Activated naive CD4-positive, alpha-beta T cell treated with anti-CD3 and anti-CD28 coated beads, Interleukin-2, amount 50 U/mL, for 16 hours (primary cell): ENCODE measurements at regions not wholly inside any gene's neighbourhood (a gene's known extent, or its start where the extent isn't known, plus 50 kb on each side); places are given as distances from the start of the nearest gene placed in this dataset.
"Not testable (repeated sequence)": the region's sequence is repeated elsewhere in the genome, so short reads cannot be mapped to it uniquely, and the experiment has no call there.

ENCODE experiments used
- DNase-seq: peaks from one replicate; pipeline ENCODE4 v3.0.0-alpha.2; 2020

DNA sequence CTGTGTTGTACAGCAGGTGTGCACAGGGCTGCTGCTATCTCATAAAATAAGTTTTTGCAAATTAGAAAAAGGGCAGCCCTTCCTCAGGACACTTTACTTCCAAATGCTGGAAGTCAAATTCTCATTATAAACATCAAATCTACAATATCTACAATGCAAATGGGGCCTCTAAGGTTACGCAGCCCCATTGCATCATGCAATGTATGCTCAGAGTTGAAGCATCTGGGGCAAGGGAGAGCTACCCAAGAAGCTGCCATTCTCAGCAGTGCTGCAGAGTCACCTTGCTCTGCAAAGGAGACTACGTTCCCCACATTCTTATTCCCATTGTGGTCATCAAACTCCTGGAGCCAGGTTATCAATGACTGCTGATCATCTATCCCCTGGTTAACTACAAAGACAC, 208.9 kb upstream of the POGK start:
- DNase-seq = no peak

DNA sequence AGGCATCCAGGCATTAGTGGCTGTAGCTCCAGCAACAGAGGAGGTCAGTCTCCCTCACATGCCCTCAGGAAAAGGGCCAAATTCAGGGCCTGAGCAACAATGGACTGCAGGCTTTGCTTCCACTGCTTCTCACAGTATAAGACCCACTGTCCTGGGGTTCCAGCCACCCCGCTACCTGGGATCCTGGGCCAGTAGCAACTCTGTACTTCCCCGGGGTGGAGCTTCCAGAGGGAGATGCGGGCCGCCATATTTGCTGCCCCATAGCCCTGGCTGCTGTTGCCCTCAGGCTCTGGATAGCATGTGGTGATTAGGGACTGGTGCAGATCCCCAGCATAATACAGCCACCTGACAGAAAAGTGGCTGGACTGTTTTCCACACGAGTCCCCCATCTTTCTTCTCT, 201.1 kb upstream of the POGK start:
- DNase-seq = no peak

DNA sequence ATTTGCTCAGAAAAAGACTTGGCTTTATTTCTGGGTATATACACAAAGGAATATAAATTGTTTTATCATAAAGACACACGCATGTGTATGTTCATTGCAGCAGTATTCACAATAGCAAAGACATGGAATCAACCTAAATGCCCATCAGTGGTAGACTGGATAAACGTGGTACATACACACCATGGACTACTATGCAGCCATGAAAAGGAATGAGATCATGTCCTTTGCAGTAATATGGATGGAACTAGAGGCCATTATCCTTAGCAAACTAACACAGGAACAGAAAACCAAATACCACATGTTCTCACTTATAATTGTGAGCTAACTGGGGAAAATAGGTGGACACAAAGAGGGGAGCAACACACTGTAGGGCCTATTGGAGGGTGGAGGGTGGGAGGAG, 182.0 kb upstream of the POGK start:
- DNase-seq = not testable (repeated sequence)

DNA sequence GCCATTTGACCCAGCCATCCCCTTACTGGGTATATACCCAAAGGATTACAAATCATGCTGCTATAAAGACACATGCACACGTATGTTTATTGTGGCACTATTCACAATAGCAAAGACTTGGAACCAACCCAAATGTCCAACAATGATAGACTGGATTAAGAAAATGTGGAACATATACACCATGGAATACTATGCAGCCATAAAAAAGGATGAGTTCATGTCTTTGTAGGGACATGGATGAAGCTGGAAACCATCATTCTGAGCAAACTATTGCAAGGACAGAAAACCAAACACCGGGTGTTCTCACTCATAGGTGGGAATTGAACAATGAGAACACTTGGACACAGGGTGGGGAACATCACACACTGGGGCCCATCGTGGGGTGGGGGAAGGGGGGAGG, 172.5 kb upstream of the POGK start:
- not testable (repeated sequence) for DNase-seq

DNA sequence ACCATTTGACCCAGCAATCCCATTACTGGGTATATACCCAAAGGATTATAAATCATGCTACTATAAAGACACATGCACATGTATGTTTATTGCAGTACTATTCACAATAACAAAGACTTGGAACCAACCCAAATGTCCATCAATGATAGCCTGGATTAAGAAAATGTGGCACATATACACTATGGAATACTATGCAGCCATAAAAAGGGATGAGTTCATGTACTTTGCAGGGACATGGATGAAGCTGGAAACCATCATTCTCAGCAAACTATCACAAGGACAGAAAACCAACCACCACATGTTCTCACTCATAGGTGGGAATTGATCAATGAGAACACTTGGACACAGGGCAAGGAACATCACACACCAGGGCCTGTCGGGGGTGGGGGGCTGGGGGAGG, 171.7 kb upstream of the POGK start:
- DNase-seq = not testable (repeated sequence)

DNA sequence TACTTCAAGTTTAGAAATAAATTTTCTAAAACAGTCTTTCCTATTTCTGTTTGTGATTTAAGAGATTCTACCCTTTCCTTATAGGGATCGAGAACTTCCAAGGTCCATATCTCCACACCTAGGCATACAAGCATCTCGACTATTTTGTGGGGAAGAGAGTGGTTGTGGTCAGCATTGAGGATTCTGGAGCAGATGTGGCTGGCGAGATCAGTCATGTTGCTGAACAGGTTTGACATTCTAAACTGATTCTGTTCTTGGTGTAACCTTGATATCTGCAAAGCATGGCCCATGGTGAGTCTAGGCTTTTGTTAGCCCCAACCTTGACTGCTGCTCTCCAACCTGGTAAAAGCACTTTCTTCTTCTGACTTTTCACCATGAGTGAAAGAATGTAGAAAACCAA, 167.6 kb upstream of the POGK start:
- DNase-seq = no peak

DNA sequence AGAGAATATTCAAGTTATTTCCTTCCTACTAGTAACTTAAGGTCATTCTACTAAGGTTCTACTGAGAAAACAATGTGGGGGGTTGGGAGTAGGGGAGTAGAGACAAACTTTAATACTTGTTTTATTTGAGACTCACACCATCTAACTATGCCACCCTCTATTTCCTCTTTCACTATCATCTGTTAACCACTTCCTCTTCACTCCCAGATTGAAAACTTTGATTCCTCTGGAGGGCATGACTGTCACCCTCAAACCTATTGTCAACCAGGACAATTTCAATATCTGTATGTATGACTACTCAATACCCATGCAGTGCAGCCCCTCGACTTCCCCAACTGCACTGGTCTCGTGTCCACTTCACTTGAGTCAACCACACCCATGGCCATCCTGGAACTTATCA, 165.6 kb upstream of the POGK start:
- no peak for DNase-seq

DNA sequence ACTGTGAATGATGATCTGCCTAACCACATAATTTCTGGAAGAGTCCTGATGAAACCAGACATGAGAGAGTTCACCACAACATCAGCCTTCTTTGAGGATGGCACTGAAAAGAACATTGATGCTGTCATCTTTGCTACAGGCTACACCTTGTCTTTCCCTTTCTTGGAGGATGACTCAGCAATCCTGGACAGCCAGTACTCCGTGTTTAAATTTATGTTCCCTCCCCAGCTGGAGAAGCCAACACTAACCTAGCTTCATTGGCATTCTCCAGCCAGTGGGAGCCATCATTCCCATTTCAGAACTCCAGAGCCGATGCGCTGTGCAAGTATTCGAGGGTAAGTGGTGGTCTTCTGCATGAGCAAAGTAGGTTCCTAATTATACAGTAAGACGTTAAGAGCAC, 164.1 kb upstream of the POGK start:
- DNase-seq = no peak

DNA sequence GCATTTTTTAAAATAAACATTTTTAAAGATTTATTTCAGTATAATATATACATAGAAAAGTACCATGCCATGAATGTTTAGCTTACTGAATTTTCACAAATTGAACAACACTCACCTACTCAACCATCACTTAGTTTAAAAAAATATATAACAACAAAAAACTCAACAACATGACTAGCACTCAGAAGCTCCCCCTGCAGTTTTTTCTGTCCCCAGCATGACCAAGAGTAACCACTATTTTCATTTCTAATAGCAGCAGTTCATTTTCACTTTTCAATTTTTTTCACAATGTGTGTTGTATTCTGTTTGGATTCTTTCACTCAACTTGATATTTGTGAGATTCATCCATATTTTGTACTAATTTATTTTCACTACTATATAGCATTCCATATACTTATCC, 162.3 kb upstream of the POGK start:
- DNase-seq = no peak

DNA sequence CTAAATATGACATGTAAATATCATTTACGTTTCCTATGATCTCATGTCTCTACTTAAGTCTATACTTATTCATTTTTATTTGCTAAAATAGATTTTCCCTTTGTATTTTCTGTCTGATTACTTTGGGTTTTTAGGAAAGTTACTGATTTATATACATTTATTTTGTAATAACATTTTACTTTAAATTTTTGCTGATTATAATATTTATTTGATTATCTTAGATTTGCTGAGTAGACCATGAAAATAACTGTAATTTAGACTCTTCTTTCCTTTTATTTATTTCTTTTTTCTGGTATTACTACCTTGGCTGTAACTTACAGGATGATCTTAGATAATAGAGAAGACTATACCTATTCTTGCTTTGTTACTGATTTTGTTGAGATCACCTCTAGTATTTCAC, 159.9 kb upstream of the POGK start:
- DNase-seq = no peak

DNA sequence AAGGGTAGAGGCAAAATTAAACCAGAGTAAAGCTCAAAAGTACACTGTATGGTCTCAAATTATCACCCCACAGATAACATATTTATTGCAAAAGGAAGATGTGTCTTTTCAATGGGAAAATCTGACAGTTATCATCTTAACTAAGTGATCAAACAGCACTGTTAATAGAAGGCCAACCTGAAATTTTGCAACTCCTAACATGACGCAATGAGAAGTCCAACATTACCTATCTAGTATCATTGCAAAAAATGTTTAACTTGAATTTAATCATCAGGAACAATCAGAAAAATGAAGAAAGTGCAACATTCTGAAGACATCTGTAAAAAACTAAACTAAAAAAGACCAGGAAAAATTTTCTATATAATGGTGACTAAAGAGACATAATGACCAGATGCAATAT, 156.7 kb upstream of the POGK start:
- no peak for DNase-seq

DNA sequence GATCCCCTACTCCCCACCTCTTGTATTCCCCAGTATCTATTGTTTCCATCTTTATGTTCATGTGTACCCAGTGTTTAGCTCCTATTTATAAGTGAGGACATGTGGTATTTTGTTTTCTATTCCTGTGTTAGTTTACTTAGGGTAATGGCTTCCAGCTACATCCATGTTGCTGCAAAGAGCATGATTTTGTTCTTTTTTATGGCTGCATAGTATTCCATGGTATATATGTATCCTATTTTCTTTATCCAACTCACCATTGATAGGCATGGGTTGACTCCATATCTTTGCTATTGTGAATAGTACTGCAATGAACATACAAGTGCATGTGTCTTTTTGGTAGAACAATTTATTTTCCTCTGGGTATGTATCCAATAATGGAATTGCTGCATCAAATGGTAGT, 154.6 kb upstream of the POGK start:
- not testable (repeated sequence) for DNase-seq

DNA sequence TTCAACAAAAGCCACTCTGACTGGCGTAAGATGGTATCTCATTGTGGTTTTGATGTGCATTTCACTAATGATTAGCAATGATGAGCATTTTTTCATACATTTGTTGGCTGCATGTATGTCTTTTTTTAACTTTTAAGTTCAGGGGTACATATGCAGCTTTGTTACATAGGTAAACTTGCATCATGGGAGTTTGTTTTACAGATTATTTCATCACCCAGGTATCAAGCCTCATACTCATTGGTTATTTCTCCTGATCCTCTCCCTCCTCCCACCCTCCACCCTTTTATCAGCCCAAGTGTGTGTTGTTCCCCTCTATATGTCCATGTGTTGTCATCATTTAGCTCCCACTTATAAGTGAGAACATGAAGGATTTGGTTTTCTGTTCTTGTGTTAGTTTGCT, 154.1 kb upstream of the POGK start:
- DNase-seq = no peak

DNA sequence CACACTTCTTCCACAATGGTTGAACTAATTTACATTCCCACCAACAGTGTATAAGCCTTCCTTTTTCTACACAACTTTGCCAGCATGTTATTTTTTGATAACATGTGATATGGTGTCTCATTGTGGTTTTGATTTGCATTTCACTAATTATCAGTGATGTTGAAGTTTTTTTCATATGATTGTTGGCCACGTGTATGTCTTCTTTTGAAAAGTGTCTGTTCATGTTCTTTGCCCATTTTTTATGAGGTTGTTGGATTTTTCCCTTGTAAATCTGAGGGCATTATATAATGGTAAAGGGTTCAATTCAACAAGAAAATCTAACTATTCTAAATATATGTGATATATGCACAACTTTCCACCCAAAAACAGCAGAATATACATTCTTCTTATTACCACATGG, 153.4 kb upstream of the POGK start:
- not testable (repeated sequence) for DNase-seq

DNA sequence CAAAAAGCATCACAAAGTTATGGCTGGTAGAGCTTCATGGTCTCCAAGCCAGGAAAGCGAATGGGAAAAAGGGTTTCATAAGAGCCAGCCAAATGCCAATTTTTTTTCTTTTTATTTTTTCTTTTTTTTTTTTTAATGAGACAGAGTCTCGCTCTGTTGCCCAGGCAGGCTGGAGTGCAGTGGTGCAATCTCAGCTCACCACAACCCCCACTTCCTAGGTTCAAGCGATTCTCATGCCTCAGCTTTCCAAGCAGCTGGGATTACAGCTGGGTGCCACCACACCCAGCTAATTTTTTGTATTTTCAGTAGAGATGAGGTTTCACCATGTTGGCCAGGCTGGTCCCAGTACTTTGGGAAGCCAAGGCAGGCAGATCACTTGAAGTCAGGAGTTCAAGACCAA, 148.7 kb upstream of the POGK start:
- DNase-seq = not testable (repeated sequence)

DNA sequence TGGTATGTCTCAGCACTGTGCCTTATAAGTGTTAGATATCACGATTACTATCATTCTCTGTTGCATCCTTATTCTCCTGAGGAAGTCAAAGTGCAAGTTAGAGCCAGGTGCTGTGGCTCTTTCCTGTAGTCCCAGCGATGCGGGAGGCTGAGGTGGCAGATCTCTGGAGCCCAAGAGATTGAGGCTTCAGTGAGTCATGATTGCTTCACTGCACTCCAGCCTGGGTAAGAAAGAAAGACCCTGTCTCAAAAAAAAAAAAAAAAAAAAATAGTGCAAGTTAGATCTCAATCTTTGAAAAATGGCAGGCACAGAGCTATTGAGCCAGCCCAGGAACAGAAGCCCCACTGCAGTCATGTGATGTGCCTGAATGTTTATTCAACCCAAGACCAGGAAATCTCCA, 147.8 kb upstream of the POGK start:
- DNase-seq = no peak

DNA sequence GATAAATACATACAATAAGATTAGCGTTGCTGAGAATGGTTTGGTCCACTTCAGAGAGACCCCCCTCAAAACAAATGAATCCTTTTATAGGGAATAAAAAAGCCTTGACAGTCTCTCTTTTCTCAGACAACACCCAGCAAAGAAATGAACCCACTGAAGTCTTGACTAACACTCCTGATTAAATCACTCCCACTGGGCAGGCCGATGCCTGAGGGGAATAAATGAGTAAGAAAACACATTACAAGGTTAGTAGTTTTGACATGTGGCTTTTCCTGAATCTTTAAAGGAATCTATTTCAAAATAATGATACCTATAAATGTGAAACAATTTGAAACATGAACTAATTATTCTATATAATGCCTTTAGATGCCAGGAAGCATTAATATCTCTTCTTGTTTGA, 146.9 kb upstream of the POGK start:
- DNase-seq = no peak

DNA sequence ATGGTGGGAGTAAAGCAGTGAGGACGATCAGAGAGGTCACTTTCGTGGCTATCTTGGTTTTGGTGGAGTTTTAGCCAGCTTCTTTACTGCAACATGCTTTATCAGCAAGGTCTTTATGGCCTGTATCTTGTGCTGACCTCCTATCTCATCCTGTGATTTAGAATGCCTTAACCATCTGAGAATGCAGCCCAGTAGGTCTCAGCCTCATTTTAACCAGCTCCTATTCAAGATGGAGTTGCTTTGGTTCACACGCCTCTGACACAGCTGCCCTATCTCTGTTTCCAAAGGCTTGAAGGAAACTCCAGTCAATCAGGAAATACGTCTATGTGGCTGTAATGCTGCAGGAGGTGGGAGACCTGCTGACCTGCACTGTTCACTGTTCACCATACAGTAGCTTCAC, 146.1 kb upstream of the POGK start:
- no peak for DNase-seq

DNA sequence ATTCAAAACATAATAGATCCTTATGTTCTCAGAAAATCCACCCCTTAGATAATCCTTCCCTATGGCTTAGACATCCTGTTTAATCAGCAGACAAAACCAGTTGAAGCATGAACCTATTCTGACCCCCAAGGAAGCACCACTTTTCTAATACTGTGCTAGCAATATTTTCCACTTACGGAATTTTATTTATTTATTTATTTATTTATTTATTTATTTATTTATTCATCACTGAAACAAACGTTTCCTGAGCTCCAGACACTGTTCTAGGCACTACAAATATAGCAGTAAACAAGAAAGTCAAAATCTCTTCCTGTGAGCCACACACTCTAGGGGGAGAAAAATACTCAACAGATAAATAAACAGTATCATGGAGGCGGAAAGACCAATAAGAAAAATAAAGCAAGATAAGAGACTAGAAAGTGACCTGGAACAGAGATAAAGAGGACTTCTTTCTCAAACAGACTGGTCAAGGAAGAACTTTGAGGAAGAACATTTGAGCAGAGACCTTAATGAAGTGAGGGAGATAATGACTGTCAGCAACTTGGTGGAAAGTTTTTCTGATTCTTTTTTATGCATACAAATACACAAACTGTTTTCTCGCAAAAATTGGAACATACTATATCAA, 145.5 kb upstream of the POGK start:
- no peak for DNase-seq

DNA sequence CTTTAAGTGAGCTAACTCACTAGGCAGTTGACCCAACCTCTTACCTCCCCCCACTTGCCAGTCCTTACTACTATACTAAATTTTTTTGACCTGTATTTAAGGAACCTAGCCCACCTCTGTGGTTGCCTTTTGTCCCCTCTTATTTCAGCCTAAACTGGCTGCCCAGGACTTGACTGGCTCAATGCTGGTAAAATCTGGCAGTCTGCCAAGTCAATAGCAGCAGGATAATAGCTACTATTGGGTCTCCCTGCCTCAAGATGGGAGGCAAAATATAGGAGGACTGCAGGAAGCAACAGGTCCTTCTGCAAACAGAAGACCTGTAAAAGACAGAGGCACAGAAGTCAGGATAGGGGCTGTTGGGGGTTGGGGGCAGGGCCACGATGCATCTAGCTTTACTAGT, 144.2 kb upstream of the POGK start:
- DNase-seq = no peak

DNA sequence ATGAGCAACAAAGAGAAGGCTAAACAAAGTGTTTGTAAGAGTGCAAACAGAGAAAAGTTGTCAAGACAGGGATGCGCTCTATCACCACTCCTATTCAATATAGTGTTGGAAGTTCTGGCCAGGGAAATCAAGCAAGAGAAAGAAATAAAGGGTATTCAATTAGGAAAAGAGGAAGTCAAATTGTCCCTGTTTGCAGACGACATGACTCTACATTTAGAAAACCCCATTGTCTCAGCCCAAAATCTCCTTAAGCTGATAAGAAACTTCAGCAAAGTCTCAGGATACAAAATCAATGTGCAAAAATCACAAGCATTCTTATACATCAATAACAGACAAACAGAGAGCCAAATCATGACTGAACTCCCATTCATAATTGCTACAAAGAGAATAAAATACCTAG, 143.4 kb upstream of the POGK start:
- DNase-seq = not testable (repeated sequence)

DNA sequence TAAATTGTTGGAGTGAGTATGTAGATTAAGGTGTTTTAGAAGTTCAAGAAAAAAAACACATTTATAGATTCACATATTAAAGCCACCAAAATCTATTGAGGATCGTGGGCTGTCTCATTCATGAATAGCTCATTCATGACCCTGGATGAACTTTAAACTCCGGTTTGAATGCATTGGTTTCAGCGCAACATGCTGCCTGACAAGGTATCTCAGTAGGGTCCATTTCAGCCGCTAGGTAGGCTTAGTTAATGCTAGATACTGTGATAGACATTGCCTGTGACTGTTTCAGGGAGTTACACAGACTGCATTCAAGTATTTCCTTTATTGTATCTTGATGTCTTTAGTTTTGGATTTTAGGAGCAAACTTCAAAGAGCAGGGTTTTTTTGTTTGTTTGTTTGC, 140.5 kb upstream of the POGK start:
- no peak for DNase-seq

DNA sequence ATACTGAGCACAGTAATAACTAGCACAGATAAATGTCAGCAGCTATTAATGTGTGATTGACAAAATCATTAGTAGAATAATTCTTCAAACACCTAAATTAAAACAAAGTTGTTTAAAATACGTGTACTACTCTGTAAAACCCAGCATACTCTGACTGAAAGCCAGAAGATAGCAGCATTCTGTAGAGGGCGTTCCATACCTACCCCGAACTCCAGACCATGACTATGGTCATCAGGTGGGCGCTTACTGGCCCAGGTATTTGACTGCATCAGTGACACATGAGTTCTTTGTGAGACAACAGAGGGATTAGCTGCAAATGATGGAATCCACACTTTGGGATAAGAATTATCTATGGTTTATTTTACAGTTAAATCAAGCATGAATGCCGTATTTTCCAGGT, 139.7 kb upstream of the POGK start:
- DNase-seq = no peak

DNA sequence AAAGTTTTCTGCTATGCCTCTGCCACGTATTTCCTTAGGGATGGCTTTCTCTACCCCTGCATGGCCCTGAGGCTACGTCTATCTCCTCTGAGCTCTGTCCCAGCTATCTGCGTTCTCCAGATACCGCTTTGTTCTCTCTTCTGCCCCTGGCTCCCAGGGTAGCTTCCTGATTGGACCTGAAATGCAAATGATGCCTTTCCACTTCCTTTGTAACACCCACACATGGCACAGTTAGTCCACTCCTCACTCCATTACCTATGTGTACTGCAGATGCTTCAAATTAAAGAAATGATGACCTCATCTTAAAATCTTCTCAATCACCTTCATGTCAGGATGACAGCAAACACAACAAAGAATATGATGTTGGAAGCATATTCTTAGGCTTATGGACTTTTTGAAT, 138.6 kb upstream of the POGK start:
- DNase-seq = no peak

DNA sequence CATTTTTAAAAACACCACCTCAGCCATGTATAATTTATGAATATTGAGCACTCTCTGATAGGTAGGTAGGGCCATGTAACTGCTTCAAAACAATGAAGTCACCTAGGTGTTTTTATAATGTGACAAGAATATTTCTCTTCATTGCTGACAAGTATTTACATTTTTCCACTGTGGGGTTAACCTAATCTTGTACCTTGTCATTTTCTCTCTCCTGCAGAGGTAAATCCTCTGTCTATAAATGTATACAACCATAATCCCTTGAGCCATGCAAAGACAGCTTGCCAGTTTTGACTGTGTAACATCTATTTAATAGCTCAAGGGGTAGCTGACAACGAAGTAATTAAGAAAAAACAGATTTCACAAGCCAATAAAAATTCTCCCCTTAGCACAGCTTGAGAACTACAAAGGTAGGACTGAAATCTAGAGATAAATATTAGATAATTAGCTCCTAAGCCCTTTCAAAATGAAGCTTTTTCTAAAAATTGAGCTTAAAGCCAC, 137.6 kb upstream of the POGK start:
- DNase-seq = no peak

DNA sequence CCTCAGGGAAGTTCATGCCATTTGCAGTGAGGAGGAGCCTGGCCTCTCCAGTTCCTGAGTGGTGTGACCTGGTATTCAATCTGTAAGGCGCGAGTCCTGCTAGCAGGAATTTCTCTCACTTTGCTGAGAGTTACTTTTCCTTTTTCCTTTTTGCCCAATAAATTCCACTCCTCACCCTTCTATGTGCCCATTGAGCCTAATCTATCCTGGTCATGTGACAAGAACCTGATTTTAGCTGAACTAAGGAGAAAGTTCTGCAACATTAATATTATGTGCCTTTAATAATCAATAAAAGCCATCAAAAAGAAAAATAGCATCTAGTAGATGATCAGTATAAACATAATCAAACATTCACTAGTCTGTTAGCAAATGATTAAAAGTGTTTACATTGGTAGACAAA, 136.1 kb upstream of the POGK start:
- no peak for DNase-seq
